GM23338 (cell line): ENCODE measurements at regions not wholly inside any gene's neighbourhood (a gene's known extent, or its start where the extent isn't known, plus 50 kb on each side); places are given as distances from the start of the nearest gene placed in this dataset.

Source experiments
- ATAC-seq: fragments of 200-7000 bp; cut with Tn5 transposase; 3 replicates; pipeline ENCODE4 v1.9.1; 2020
- DNase-seq: peaks from one replicate; pipeline ENCODE4 v3.0.0-alpha.2; 2015; ENCODE audit warnings: low spot score
- H2AFZ ChIP-seq: fragments of 200-600 bp; sonication (generic); 2 replicates; pipeline ENCODE4 v1.8.0; 2016; ENCODE audit warnings: antibody characterized with exemption, mild to moderate bottlenecking, moderate library complexity
- H3F3A ChIP-seq: fragments of 200-600 bp; sonication (generic); replicated peaks from 2 replicates; pipeline ENCODE4 v1.8.0; 2017; ENCODE audit warnings: antibody characterized with exemption, mixed run types, low read depth
- H3K27ac ChIP-seq: fragments of 200-600 bp; sonication (generic); 2 replicates; pipeline ENCODE4 v1.6.1; 2016; ENCODE audit warnings: low read depth
- H3K27me3 ChIP-seq: fragments of 200-600 bp; sonication (generic); 2 replicates; pipeline ENCODE4 v1.8.0; 2016; ENCODE audit warnings: mild to moderate bottlenecking, mixed run types, moderate library complexity; ENCODE audit not compliant: insufficient read depth
- H3K36me3 ChIP-seq: fragments of 200-600 bp; sonication (generic); 2 replicates; pipeline ENCODE4 v1.8.0; 2016; ENCODE audit warnings: mild to moderate bottlenecking; ENCODE audit not compliant: insufficient read depth
- H3K4me1 ChIP-seq: fragments of 200-600 bp; sonication (generic); 2 replicates; pipeline ENCODE4 v1.8.0; 2016; ENCODE audit warnings: mild to moderate bottlenecking, moderate library complexity; ENCODE audit not compliant: insufficient read depth
- H3K4me2 ChIP-seq: fragments of 200-600 bp; sonication (generic); 2 replicates; pipeline ENCODE4 v1.7.1; 2017; ENCODE audit warnings: mixed run types
- H3K4me3 ChIP-seq: fragments of 200-600 bp; sonication (generic); 2 replicates; pipeline ENCODE4 v1.6.1; 2016; ENCODE audit warnings: mixed run types
- H3K79me2 ChIP-seq: fragments of 200-600 bp; sonication (generic); replicated peaks from 2 replicates; pipeline ENCODE4 v1.8.0; 2017; ENCODE audit warnings: mild to moderate bottlenecking; ENCODE audit not compliant: insufficient read depth
- H3K9me2 ChIP-seq: fragments of 200-600 bp; sonication (generic); 2 replicates; pipeline ENCODE4 v1.8.0; 2017; ENCODE audit not compliant: insufficient read depth
- H4K20me1 ChIP-seq: fragments of 200-600 bp; sonication (generic); replicated peaks from 2 replicates; pipeline ENCODE4 v1.8.0; 2017; ENCODE audit warnings: mild to moderate bottlenecking; ENCODE audit not compliant: insufficient read depth
- H3K27ac Mint-ChIP-seq: 2 replicates; pipeline ENCODE4 v1.8.0; 2020; ENCODE audit warnings: inconsistent platforms, mild to moderate bottlenecking, moderate library complexity, mixed read lengths
- H3K27me3 Mint-ChIP-seq: 3 replicates; pipeline ENCODE4 v1.8.0; 2022; ENCODE audit warnings: low read depth, mild to moderate bottlenecking, moderate library complexity, mixed read lengths, inconsistent platforms; ENCODE audit not compliant: insufficient read depth, poor library complexity
- H3K36me3 Mint-ChIP-seq: 3 replicates; pipeline ENCODE4 v1.8.0; 2021; ENCODE audit warnings: low read depth, mild to moderate bottlenecking, inconsistent platforms, moderate library complexity, mixed read lengths
- H3K4me1 Mint-ChIP-seq: 3 replicates; pipeline ENCODE4 v1.8.0; 2020; ENCODE audit warnings: mild to moderate bottlenecking, inconsistent platforms, mixed read lengths
- H3K4me3 Mint-ChIP-seq: 3 replicates; pipeline ENCODE4 v1.8.0; 2021; ENCODE audit warnings: moderate library complexity, mild to moderate bottlenecking, inconsistent platforms, mixed read lengths
- H3K9me3 Mint-ChIP-seq: 3 replicates; pipeline ENCODE4 v1.8.0; 2020; ENCODE audit warnings: moderate library complexity, mild to moderate bottlenecking, inconsistent platforms, mixed read lengths
- CREB1 ChIP-seq: fragments of 250-450 bp; sonication (Bioruptor Pico); IDR thresholded peaks from 2 replicates; pipeline ENCODE4 v1.5.0; 2020; ENCODE audit warnings: low read depth, mild to moderate bottlenecking, moderate library complexity
- EZH2 ChIP-seq: fragments of 200-600 bp; sonication (generic); IDR thresholded peaks from one replicate; pipeline ENCODE4 v1.8.0; 2017; ENCODE audit warnings: antibody characterized with exemption, mild to moderate bottlenecking, low read depth; ENCODE audit not compliant: unreplicated experiment
- EZH2phosphoT487 ChIP-seq: fragments of 200-600 bp; sonication (generic); IDR thresholded peaks from one replicate; pipeline ENCODE4 v1.8.1; 2018; ENCODE audit warnings: antibody characterized with exemption; ENCODE audit not compliant: unreplicated experiment
- JUNB ChIP-seq: IDR thresholded peaks from one replicate; pipeline ENCODE4 v1.6.1; 2016; ENCODE audit warnings: antibody characterized with exemption; ENCODE audit not compliant: unreplicated experiment
- NANOG ChIP-seq: IDR thresholded peaks from 2 replicates; pipeline ENCODE4 v1.6.1; 2016; ENCODE audit warnings: antibody characterized with exemption, borderline replicate concordance
- POLR2AphosphoS5 ChIP-seq: IDR thresholded peaks from 2 replicates; pipeline ENCODE4 v1.6.1; 2016; ENCODE audit warnings: antibody characterized with exemption, low read depth
- STAT1 ChIP-seq: IDR thresholded peaks from one replicate; pipeline ENCODE4 v1.6.1; 2016; ENCODE audit warnings: antibody characterized with exemption; ENCODE audit not compliant: unreplicated experiment
- ZNF114 ChIP-seq: fragments of 250-450 bp; sonication (Bioruptor Pico); IDR thresholded peaks from 2 replicates; pipeline ENCODE4 v1.5.0; 2020; ENCODE audit warnings: mild to moderate bottlenecking, moderate library complexity
- ZNF331 ChIP-seq: fragments of 250-450 bp; sonication (Bioruptor Pico); IDR thresholded peaks from 2 replicates; pipeline ENCODE4 v1.5.0; 2020; ENCODE audit warnings: low read depth, mild to moderate bottlenecking, moderate library complexity
- TF ChIP-seq, protein P1 (sequence below), 2 experiments: fragments of 200-600 bp in 1 of 2; sonication (generic) in 1 of 2; conservative IDR thresholded peaks; 2 replicates each; pipeline versions ENCODE4 v1.5.1 to v1.6.1; 2016 to 2017; ENCODE audit warnings: antibody characterized with exemption in 2 of 2, low read depth in 2 of 2, mild to moderate bottlenecking in 2 of 2, moderate library complexity in 1 of 2
- TF ChIP-seq, protein P2 (sequence below): IDR thresholded peaks from one replicate; pipeline ENCODE4 v1.6.1; 2018; ENCODE audit warnings: antibody characterized with exemption; ENCODE audit not compliant: unreplicated experiment
- TF ChIP-seq, protein P3 (sequence below): fragments of 250-450 bp; sonication (Bioruptor Pico); IDR thresholded peaks from 2 replicates; pipeline ENCODE4 v1.5.0; 2020; ENCODE audit warnings: mild to moderate bottlenecking, moderate library complexity
- TF ChIP-seq, protein P4 (sequence below): IDR thresholded peaks from 2 replicates; pipeline ENCODE4 v1.6.1; 2016; ENCODE audit warnings: antibody characterized with exemption

DNA sequence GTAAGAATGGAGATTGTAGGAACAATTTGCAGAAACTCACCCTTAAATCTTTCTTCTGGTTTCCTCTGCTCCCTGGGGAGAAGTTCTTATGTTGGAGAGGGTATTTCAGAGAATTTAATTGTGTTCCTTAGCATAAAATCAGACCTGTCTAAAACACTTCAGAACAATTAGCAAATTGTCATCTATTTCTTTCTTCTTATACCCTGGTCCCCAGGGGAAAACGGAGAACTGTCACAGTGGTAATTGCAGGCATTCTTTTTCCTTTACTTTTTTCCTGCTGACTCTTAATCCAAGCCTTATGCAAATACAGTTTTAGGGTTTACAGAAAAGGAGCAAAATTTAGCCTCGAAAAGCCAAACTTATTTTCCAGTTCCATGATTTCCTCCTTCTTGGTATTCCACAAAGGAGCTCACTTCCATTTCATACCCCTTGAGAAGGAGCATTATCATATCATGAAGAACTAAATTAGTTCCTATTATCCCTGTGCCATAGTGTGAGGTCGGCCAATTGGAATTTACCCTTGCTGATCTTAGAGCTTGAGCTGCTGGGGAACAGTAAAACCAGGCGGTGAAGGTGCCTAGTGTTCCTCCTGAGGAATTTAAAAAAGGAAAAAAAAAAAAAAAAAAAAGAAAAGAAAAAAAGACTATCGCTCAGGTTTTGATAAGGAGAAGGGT is 173.8 kb downstream of the IL15 start:
- peak; percentile 87; the same call in 2 of the 3 replicates for ATAC-seq
- Mint-ChIP-seq H3K4me1 (peaks cover 17% of the 10 kb centered on the region), H3K9me3 (no peaks in the 10 kb centered on the region), H3K27me3 (peaks cover 1% of the 10 kb centered on the region), H3K4me3 (no peak overlapping the region), H3K36me3 (no peaks in the 10 kb centered on the region), H3K27ac (no peak overlapping the region)
- Histone ChIP-seq H3K79me2 (no peaks in the 10 kb centered on the region), H3K27ac (no peak overlapping the region), H3K36me3 (no peaks in the 10 kb centered on the region), H4K20me1 (no peaks in the 10 kb centered on the region), H3K4me1 (peaks cover 6% of the 10 kb centered on the region; the same call in 1 of the 2 replicates), H3K4me2 (no peak overlapping the region), H3K27me3 (no peaks in the 10 kb centered on the region), H2AFZ (no peak overlapping the region; the same call in 1 of the 2 replicates), H3K9me2 (0 out of 2 replicates have a peak, but pooled peaks cover under 1% of the 10 kb centered on the region), H3K4me3 (no peak overlapping the region), H3F3A (no peaks in the 10 kb centered on the region)
- TF ChIP-seq ZNF331 (no peak), ZNF114 (CRISPR knock-in tag) (no peak), STAT1 (no peak), NANOG (no peak), CREB1 (CRISPR knock-in tag) (no peak), JUNB (no peak), EZH2 (no peak), POLR2AphosphoS5 (no peak), EZH2phosphoT487 (no peak)
- TF ChIP-seq, protein P1, sequence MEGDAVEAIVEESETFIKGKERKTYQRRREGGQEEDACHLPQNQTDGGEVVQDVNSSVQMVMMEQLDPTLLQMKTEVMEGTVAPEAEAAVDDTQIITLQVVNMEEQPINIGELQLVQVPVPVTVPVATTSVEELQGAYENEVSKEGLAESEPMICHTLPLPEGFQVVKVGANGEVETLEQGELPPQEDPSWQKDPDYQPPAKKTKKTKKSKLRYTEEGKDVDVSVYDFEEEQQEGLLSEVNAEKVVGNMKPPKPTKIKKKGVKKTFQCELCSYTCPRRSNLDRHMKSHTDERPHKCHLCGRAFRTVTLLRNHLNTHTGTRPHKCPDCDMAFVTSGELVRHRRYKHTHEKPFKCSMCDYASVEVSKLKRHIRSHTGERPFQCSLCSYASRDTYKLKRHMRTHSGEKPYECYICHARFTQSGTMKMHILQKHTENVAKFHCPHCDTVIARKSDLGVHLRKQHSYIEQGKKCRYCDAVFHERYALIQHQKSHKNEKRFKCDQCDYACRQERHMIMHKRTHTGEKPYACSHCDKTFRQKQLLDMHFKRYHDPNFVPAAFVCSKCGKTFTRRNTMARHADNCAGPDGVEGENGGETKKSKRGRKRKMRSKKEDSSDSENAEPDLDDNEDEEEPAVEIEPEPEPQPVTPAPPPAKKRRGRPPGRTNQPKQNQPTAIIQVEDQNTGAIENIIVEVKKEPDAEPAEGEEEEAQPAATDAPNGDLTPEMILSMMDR (conservative IDR thresholded peaks at IDR 0.05; ENCODE audit: low read depth in 2 of 2), result no peak
- TF ChIP-seq, protein P2, sequence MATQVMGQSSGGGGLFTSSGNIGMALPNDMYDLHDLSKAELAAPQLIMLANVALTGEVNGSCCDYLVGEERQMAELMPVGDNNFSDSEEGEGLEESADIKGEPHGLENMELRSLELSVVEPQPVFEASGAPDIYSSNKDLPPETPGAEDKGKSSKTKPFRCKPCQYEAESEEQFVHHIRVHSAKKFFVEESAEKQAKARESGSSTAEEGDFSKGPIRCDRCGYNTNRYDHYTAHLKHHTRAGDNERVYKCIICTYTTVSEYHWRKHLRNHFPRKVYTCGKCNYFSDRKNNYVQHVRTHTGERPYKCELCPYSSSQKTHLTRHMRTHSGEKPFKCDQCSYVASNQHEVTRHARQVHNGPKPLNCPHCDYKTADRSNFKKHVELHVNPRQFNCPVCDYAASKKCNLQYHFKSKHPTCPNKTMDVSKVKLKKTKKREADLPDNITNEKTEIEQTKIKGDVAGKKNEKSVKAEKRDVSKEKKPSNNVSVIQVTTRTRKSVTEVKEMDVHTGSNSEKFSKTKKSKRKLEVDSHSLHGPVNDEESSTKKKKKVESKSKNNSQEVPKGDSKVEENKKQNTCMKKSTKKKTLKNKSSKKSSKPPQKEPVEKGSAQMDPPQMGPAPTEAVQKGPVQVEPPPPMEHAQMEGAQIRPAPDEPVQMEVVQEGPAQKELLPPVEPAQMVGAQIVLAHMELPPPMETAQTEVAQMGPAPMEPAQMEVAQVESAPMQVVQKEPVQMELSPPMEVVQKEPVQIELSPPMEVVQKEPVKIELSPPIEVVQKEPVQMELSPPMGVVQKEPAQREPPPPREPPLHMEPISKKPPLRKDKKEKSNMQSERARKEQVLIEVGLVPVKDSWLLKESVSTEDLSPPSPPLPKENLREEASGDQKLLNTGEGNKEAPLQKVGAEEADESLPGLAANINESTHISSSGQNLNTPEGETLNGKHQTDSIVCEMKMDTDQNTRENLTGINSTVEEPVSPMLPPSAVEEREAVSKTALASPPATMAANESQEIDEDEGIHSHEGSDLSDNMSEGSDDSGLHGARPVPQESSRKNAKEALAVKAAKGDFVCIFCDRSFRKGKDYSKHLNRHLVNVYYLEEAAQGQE, result no peak
- TF ChIP-seq, protein P3, sequence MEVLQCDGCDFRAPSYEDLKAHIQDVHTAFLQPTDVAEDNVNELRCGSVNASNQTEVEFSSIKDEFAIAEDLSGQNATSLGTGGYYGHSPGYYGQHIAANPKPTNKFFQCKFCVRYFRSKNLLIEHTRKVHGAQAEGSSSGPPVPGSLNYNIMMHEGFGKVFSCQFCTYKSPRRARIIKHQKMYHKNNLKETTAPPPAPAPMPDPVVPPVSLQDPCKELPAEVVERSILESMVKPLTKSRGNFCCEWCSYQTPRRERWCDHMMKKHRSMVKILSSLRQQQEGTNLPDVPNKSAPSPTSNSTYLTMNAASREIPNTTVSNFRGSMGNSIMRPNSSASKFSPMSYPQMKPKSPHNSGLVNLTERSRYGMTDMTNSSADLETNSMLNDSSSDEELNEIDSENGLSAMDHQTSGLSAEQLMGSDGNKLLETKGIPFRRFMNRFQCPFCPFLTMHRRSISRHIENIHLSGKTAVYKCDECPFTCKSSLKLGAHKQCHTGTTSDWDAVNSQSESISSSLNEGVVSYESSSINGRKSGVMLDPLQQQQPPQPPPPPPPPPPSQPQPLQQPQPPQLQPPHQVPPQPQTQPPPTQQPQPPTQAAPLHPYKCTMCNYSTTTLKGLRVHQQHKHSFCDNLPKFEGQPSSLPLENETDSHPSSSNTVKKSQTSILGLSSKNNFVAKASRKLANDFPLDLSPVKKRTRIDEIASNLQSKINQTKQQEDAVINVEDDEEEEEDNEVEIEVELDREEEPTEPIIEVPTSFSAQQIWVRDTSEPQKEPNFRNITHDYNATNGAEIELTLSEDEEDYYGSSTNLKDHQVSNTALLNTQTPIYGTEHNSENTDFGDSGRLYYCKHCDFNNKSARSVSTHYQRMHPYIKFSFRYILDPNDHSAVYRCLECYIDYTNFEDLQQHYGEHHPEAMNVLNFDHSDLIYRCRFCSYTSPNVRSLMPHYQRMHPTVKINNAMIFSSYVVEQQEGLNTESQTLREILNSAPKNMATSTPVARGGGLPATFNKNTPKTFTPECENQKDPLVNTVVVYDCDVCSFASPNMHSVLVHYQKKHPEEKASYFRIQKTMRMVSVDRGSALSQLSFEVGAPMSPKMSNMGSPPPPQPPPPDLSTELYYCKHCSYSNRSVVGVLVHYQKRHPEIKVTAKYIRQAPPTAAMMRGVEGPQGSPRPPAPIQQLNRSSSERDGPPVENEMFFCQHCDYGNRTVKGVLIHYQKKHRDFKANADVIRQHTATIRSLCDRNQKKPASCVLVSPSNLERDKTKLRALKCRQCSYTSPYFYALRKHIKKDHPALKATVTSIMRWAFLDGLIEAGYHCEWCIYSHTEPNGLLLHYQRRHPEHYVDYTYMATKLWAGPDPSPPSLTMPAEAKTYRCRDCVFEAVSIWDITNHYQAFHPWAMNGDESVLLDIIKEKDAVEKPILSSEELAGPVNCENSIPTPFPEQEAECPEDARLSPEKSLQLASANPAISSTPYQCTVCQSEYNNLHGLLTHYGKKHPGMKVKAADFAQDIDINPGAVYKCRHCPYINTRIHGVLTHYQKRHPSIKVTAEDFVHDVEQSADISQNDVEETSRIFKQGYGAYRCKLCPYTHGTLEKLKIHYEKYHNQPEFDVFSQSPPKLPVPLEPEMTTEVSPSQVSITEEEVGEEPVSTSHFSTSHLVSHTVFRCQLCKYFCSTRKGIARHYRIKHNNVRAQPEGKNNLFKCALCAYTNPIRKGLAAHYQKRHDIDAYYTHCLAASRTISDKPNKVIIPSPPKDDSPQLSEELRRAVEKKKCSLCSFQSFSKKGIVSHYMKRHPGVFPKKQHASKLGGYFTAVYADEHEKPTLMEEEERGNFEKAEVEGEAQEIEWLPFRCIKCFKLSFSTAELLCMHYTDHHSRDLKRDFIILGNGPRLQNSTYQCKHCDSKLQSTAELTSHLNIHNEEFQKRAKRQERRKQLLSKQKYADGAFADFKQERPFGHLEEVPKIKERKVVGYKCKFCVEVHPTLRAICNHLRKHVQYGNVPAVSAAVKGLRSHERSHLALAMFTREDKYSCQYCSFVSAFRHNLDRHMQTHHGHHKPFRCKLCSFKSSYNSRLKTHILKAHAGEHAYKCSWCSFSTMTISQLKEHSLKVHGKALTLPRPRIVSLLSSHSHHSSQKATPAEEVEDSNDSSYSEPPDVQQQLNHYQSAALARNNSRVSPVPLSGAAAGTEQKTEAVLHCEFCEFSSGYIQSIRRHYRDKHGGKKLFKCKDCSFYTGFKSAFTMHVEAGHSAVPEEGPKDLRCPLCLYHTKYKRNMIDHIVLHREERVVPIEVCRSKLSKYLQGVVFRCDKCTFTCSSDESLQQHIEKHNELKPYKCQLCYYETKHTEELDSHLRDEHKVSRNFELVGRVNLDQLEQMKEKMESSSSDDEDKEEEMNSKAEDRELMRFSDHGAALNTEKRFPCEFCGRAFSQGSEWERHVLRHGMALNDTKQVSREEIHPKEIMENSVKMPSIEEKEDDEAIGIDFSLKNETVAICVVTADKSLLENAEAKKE (CRISPR knock-in tag), result no peak
- TF ChIP-seq, protein P4, sequence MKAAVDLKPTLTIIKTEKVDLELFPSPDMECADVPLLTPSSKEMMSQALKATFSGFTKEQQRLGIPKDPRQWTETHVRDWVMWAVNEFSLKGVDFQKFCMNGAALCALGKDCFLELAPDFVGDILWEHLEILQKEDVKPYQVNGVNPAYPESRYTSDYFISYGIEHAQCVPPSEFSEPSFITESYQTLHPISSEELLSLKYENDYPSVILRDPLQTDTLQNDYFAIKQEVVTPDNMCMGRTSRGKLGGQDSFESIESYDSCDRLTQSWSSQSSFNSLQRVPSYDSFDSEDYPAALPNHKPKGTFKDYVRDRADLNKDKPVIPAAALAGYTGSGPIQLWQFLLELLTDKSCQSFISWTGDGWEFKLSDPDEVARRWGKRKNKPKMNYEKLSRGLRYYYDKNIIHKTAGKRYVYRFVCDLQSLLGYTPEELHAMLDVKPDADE, result no peak
- peak; percentile 49 for DNase-seq
